ENCODE measurements at regions not wholly inside any gene's neighbourhood (a gene's known extent, or its start where the extent isn't known, plus 50 kb on each side); places are given as distances from the start of the nearest gene placed in this dataset.

- TF ChIP-seq CTCF (IDR thresholded peaks at IDR 0.05) (no peak), POLR2A (IDR thresholded peaks at IDR 0.05) (no peak)
Observed at GRCh38 chr2:59233448-59233847, 992.3 kb upstream of the FANCL start.
